NCI-H187 (cell line): ENCODE measurements at regions not wholly inside any gene's neighbourhood (a gene's known extent, or its start where the extent isn't known, plus 50 kb on each side); places are given as distances from the start of the nearest gene placed in this dataset.
"Not testable (repeated sequence)": the region's sequence is repeated elsewhere in the genome, so short reads cannot be mapped to it uniquely, and the experiment has no call there.

Experiments
- DNase-seq, 2 experiments: peaks; one replicate each; lab custom pipeline; 2025; lab: John Stamatoyannopoulos, UW

DNA sequence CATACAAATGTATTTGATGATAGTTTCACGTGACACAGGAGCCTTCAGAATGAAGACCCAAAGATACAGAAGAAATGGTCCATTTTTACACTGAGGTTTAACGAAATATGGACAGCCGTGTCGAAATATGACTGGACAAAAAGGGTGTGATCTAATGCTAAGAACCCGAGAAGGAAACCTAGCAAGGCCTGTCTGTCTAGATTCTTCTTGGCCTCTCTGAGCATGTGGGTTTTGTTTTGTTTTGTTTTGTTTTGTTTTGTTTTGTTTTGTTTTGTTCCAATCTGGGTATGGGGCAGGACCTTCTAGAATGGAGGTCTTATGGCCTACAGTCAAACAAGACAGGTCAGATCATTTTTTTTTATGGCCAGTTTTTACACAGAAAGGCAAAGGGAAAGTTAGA, 242.7 kb upstream of the STT3B start:
- DNase-seq, result no peak

DNA sequence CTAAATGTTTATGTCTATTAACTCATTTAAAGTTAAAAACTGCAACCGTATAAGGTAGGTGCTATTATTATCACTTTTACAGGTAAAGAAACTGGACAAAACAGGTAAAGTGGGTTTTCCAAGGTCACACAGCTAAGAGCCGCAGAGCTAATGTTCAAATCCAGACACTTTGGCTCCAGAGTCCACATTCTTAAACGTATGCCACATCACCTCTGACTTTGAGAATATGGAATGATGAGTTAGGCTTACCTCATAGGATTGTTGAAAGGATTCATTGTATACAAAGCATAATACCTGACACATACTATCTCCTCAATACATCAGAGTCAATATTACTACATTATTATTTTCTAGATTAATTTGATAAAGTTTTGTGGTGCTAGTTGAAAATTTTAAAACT, 240.9 kb upstream of the STT3B start:
- no peak for DNase-seq

DNA sequence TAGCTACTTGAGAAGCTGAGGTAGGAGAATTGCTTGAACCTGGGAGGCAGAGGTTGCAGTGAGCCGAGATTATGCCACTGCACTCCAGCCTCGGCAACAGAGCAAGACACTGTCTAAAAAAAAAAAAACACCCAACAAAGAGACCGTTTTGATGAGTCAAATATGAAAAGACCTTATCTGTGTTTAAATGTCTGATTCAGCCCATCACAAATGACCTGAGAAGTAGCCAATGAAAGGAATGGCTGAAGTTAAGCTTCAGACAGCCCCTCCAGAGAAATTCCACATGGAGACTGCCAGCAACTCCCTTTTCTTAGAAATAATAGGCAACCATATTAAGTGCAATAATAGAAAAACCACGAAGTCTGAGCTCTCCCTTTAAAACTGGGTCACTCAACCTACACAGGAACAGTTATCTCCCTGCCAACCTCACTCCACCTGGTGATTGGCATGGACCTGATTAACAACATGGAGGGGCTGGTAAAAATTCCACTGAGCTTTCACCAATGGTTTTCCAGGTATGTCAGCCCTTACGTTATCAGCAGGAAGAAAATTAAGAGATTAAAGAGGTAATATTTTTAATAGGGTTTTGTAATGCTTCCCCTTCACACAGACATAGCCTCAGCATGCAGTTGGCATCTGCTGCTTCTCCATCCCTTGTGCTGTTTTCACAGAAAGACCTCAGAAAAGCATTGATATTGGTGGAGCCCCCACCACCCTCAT, 238.1 kb upstream of the STT3B start:
- DNase-seq, result no peak

DNA sequence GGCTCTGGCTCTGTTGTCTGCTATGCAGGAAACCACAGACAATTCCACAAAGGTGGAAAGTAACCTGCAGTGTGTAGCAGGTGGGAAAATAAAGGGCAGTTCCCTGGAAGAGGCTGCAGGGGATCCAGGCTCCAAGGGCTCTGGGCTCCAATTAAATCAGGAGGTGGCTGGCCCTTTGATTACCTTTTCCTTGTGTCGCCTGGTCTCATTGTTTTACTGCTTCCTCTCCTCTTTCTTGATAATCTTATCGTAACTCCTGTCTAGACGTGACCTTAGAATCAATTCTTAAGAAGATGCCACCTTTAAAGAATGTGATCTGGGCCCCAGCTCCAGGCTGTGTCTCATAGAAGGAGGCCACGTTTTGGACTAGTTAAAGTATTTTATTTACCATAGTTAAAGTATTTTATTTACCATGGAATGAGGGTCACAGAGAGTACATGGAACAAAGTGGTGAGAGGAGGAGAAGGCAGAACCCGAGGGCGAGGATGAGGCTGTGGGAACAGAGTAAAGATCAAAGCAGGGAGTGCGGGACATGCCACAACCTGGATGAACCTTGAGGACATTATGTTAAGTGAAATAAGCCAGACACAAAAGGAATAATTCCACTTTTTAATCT, 237.5 kb upstream of the STT3B start:
- no peak for DNase-seq

DNA sequence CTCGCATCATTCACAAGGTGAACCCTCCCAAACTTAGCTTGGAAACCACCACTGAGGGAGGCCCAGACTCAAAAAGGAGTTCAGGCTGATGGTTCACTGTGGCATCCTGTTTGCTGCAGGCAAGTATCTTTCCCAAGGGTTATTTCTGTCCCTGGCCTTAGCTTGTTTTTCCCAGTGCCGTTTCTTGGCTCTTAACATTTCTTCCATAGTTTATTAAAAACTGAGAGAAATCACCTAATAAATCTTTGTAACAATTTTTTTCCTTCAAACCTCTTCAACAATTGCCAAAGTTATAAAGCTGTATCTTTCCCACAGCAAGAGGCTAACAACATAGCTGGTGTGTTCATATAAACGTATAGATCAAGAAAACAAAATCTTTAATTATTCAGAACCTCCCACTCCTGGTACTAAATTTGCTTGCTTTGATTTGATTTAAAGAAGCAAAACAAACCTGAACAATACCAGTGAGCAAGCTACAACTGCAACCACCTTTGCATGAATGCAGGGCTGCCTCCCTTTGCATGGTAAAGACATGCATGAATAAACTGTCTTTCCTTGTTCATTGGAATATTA, 234.9 kb upstream of the STT3B start:
- no peak for DNase-seq

DNA sequence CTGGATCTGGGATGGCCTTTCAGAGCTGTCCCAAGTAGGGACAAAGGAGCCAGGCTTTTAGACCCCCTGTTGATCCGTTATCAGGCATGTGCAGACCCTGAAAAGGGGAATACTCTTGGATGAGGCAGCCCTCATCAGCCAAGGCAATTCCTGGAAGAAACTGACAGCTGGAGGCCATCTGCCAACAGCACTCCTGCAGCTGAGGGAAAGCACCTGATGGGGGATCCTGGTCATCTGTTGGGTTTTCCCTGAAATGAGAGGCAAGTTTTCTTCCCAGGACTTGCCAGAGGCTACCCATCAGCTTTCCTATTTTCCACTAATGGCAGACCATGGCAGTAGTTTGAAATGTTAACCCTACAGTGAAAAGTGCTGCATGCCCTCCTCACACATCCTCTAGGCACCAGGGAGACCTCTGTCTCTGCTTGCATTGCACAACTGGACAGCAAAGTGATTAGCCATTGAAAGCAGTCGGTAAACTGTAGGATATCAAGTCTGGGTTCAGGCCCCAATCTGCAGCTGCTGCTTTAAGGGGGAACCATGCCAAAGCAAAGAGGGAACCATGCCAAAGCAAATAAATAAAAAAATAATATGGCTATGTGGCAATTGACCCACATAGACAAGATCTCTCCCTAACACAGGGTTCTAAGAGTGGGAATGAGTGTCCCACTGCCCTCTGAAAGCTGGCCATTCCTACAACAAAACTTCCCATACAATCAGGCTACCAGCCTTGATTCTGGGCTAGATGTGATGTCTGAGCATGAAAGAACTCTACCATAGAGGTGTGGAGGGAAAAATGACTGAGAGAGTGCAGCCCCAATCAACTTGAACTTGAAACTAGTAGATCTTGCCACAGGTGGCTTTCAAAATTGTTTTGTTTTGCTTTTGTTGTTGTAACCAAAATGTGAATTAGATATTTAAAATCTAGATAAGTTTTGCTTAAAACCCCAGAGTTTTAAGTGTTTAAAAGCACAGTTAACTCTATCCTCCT, 232.0 kb upstream of the STT3B start:
- DNase-seq, result no peak

DNA sequence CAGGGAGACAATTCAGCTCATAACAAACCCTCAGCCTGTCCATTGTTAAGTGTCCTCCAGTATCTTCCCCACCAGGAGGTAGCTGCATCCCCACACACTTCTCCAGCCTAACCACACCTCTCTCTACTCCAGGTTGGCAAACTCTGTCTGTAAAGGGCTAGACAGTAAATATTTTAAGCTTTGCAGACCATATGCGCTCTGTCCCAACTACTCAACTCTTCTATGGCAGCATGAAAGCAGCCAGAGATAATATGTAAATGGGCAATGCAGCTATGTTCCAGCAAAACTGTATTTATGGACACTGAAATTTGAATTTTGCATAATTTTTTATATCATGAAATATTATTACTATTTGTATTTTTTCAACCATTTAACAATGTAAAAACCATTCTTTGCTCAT, 230.4 kb upstream of the STT3B start:
- DNase-seq, result no peak

DNA sequence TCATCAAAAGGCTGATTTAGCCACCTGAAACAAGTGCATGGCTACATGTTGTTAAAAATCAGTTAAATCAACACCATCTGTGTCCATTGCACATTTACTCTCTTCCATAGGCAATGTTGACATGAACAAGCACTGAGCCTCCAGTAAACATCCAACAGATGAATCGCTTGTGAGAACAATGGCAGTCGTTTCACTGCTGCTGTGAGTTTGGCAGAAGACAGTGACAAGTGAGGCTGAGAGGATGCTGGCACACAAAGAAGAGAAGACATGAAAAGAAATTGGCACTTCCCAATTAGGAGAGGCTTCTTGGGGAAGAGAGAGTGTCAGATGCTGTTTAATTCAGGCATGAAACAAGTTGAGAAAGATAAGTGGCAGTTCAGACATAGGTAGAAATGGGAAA, 227.4 kb upstream of the STT3B start:
- DNase-seq, result no peak

DNA sequence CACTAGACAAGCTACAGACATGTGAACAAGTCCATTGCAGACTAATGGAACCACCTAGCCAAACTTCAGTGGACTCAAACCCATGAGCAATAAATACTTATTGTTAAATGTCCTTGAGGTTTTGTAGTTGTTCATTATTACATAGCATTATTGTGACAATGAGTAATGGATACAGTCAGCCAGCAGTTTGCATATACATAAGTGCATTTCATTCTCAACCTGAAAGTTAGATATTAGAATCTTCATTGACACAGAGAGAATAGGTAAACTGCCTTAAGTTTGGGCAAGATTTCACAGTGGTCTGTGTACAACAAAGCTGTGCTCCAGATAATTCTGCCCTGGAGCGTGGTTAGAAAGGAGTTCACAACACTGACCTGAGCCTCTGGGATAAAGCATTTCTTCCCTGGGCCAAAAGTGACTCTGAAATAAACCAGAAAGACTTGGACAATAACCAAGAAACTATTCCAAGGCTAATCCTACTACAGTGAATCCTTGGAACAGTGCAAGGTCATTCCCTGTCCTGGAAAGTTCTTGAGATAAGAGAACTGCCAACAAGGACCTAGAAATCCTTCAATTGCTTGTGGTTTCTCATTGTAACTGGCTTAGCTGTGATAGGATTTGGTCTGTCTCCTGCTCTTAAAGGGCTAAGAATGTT, 225.5 kb upstream of the STT3B start:
- DNase-seq, result no peak

DNA sequence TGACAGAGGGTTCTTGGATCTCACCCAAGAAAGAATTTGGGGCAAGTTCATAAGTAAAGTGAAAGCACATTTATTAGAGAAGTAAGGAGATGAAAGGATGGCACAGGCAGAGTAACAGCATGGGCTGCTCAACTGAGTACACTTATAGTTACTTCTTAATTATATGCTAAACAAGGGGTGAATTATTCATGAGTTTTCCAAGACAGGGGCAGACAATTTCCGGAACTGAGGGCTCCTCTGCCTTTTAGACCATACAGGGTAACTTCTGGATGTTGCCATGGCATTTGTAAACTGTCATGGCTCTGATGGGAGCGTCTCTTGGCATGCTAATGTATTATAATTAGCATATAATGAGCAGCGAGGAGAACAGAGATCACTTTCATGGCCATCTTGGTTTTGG, 221.2 kb upstream of the STT3B start:
- DNase-seq, result no peak

DNA sequence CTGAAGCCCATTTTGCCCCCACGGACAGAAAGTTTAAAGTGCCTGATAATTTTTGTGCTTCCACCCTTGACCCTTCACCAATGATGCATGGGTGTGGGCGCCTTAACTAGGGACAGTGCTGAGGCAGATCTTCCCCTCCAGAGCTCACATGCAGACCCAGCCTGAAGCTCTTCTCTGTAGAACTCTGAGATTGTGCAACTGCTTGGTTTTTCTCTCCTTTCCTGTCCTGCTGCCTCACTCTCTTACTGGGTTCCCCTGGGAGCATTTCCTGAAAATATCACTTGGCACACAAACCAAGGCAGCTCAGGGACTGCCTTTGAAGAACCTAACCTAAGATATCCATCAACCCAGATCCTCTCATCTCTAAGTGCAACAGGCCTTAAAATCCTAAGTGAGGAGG, 220.3 kb upstream of the STT3B start:
- DNase-seq, result no peak

DNA sequence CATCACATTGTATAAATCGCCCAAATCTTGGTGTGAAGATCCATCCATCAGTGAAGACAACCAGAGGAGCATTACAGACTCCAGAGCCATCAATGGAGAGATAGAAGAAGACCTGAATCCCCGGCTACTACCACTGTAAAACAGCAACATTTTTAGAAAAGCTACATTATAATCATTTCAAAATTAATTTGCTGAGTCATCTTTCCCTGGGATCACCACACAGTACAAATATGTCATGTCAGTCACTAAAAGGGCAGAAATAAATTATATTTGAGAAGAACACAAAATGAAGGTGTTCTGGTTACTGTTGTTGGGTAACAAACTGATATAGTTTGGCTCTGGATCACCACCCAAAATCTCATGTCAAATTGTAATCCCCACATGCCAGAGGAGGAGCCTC, 218.5 kb upstream of the STT3B start:
- DNase-seq, result no peak

DNA sequence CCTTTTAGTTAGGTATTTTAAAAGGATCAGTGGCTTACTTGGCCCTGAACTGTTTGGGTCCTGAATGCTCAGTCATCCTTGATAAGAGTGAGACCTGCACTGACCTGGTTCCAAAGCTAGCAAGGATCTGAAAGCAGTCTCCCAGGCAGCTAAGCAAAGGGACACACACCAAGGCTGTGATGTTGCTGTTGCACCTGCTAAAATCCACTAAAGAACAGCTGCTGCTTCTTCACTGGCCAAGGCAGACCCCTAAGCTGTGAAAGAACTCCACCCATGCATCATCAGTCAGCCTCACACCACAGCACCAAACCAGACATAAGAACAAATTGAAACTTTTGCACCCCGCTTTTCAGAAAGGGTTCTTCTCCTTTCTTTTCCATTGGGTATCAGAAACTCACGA, 213.4 kb upstream of the STT3B start:
- no peak for DNase-seq

DNA sequence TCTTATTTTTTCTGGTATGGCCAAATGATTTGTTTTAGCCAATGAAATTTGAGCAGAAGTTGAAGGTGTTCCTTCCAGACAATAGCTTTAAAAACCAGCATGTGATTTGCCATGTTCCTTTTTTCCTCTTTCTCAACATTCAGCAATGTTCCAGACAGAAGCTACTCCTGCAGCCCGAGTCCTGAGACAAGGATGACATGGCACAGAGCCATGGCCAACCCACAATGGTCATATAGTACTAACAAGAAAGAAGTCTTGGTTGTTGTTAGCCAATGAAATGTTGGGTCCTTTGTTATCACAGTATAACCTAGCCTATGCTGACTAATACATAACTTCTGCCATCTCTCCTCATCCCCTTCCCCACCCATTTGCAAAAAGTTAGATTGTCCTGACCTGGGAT, 211.1 kb upstream of the STT3B start:
- DNase-seq, result no peak

DNA sequence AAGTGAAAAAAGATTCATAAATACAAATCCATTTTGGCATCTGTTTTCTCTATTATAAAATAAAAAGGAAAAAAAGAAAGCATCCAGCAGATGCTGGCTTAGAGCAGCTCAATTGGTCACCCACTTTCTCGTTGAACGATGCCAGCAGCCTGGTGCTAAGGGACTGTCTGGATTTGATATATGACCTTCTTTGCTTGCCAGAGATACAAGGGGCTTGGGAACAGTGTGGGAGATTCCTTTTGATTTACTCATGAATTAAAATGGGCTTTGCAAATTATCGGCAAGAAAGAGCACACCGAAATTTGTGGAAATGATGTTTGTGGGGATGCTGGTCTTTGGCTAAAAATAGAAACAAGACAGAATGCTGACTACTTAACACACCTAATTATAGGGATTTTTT, 210.3 kb upstream of the STT3B start:
- no peak for DNase-seq

DNA sequence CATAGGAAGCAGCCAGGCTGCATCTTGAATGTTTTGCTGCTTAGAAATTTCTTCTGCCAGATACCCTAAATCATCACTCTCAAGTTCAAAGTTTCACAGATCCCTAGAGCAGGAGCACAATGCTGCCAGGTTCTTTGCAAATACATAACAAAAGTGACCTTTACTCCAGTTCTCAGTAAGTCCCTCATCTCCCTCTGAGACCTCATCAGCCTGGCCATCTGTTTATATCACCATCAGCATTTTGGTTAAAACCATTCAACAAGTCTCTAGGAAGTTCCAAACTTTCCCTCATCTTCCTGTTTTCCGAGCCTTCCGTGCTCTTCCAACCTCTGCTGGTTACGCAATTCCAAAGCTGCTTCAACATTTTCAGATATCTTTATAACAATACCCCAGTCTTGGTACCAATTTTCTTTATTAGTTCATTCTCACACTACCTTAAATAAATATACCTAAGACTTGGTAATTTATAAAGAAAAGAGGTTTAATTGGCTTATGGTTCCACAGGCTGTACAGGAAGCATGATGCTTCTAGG, 204.8 kb upstream of the STT3B start:
- not testable (repeated sequence) for DNase-seq

DNA sequence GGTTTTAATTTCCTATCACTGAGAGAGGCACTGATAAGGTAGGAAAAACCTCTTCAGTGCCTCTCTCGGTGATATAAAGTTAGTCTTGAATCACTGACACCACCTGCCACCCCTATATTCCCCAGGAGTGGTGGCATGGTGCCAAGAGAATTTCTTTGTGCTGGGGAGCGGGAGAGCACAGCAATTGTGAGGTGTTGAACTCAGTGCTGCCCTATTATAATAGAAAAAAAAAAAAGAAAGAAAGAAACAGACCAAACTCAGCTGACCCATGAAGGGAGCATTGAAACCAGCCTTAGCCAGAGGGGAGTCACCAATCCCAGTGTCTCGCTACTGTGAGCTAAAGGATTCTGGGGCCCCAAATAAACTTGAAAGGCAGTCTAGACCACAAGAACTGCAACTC, 201.4 kb upstream of the STT3B start:
- no peak for DNase-seq

DNA sequence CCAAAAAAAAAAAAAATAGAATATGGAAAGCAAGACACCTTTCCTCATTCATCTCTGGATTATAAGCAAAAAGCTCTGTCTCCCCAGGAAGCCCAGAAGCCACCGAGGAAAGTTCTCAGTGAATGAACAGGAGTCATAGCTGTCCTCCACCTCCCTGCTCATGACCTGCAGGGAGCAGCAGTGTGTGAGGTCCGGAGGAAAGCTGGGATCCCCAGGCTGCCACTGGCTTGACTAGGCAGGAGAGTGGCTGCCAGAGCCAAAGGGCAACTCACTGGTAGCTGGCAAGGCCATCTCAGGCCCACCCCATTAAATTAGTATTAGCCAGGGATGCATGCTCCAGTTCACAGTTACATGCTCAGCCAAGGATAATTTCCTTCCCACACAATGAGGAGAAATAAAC, 191.6 kb upstream of the STT3B start:
- no peak for DNase-seq

DNA sequence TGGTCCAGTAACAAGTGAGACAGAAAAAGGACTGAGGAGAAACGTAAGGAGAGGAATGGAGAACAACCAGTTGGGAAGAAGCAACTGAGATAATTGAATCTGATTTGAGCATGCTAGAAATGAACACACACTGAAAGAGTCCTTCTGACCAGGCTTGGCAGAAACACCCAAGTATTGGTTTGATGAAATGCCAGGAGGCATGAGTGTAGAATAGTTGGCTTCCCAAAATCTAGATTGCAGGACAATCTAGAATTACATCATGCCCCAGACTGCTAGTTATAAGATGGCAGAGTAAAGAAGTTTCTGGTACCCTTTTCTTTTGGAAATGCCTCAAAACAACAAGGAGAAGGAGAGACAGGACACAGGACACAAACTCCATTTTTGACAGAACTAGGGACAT, 189.7 kb upstream of the STT3B start:
- no peak for DNase-seq

DNA sequence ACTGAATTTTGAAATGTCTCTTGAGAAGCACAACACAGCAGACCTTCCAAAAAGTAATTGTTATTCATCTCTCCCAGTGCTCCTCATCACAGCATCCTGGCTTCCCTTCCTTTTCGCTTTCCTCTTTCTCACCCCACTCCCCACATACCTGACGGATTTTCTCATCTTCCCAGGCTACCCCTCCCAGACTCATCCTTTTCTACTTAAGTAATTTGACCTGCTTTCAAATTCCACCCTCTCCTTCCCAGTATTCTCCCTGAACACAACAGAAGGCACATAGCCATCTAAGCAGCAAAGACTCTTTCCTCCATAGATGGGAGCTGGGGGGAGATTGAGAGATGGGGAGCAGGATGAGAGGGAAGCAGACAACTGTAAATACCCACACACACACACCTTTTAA, 187.1 kb upstream of the STT3B start:
- DNase-seq, result no peak

DNA sequence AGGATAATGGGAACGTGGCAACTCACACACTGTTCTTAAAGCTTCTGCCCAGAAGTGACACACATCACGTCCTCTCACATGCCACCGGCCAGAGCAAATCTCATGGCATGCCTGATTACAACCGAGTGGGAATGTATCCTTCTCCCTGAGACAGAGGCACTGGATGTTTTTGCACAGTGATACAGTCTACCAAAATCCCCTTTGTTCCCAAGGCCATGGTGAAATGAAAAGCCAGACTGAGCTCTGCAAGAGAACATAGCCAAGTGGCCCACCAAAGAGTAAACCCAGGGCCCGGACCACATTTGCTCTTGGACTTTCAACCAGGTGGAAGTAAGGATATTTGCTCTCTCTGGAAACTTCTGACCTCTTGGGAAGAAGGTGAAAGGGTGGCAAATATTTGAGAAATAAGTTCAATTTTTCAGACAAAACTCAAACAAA, 186.2 kb upstream of the STT3B start:
- DNase-seq, result no peak
